ENCODE measurements at regions not wholly inside any gene's neighbourhood (a gene's known extent, or its start where the extent isn't known, plus 50 kb on each side); places are given as distances from the start of the nearest gene placed in this dataset.

DNA sequence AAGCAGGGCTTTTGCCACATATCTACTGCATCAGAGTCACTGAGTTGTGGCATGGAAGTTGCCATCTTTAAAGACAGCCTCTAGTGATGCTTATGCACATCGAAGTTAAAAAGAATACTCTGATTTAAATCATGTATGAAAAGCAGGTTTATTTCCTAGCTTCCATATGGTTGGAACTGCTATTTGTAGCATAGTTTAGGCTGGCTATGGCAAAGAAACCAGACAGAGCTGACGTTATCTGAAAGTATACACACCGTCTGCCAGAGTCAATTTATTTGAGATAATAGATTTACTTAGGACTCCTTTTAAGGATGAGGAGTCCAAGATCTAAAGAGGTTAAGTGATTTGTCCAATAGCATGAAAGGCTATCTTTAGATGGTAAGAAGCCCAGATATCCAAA, 536.9 kb upstream of the ADGRL4 start:
- Histone ChIP-seq H3K4me3 (ENCODE audit: low read length) (no peak overlapping the region), H3K36me3 (ENCODE audit: control insufficient read depth, low read depth, low read length) (no peaks in the 10 kb centered on the region), H3K9me3 (ENCODE audit: control insufficient read depth, low read depth, low read length) (no peaks in the 10 kb centered on the region), H3K4me1 (ENCODE audit: control insufficient read depth, low read depth, low read length) (no peaks in the 10 kb centered on the region), H3K9ac (ENCODE audit: low read length) (no peak overlapping the region), H3K27ac (ENCODE audit: low read length) (no peak overlapping the region), H3K27me3 (ENCODE audit: control insufficient read depth, insufficient read depth, low read length) (no peaks in the 10 kb centered on the region)

GRCh38 chr1:79539001-79539400, 532.5 kb upstream of the ADGRL4 start:
- no peak overlapping the region for H3K9ac ChIP-seq (ENCODE audit: low read length)
- no peak overlapping the region for H3K4me3 ChIP-seq (ENCODE audit: low read length)
- H3K4me1 ChIP-seq (ENCODE audit: control insufficient read depth, low read depth, low read length): no peaks in the 10 kb centered on the region
- H3K36me3 ChIP-seq (ENCODE audit: control insufficient read depth, low read depth, low read length): no peaks in the 10 kb centered on the region
- no peaks in the 10 kb centered on the region for H3K9me3 ChIP-seq (ENCODE audit: control insufficient read depth, low read depth, low read length)
- H3K27ac ChIP-seq (ENCODE audit: low read length): no peak overlapping the region
- no peaks in the 10 kb centered on the region for H3K27me3 ChIP-seq (ENCODE audit: control insufficient read depth, insufficient read depth, low read length)

GRCh38 chr1:79532555-79532954, 526.0 kb upstream of the ADGRL4 start:
- no peak overlapping the region for H3K4me3 ChIP-seq (ENCODE audit: low read length)
- H3K27me3 ChIP-seq (ENCODE audit: control insufficient read depth, insufficient read depth, low read length): no peaks in the 10 kb centered on the region
- no peaks in the 10 kb centered on the region for H3K36me3 ChIP-seq (ENCODE audit: control insufficient read depth, low read depth, low read length)
- no peak overlapping the region for H3K27ac ChIP-seq (ENCODE audit: low read length)
- H3K9ac ChIP-seq (ENCODE audit: low read length): no peak overlapping the region
- no peaks in the 10 kb centered on the region for H3K4me1 ChIP-seq (ENCODE audit: control insufficient read depth, low read depth, low read length)
- H3K9me3 ChIP-seq (ENCODE audit: control insufficient read depth, low read depth, low read length): no peaks in the 10 kb centered on the region

GRCh38 chr1:79531790-79532189, 525.3 kb upstream of the ADGRL4 start:
- no peaks in the 10 kb centered on the region for H3K36me3 ChIP-seq (ENCODE audit: control insufficient read depth, low read depth, low read length)
- no peaks in the 10 kb centered on the region for H3K9me3 ChIP-seq (ENCODE audit: control insufficient read depth, low read depth, low read length)
- no peaks in the 10 kb centered on the region for H3K4me1 ChIP-seq (ENCODE audit: control insufficient read depth, low read depth, low read length)
- H3K27me3 ChIP-seq (ENCODE audit: control insufficient read depth, insufficient read depth, low read length): no peaks in the 10 kb centered on the region
- H3K4me3 ChIP-seq (ENCODE audit: low read length): no peak overlapping the region
- H3K27ac ChIP-seq (ENCODE audit: low read length): no peak overlapping the region
- H3K9ac ChIP-seq (ENCODE audit: low read length): no peak overlapping the region

DNA sequence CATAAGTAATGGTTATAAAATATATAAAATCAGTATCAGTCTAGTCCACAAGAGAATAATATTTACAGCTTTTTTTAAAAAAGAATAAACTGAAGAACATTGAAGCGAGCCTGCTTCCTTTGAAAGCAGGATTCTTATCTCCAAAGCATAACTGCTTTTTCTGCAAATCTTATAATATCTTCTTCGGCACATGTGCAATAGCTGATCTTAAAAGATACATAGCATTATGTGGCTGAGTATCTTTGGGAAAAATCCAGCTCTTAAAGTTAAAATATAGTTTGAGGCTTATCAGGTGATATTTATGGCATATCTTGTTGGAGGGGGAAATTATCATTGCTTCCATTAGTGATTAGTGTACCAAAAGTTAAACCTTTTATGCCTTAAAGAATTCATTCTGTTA, 523.9 kb upstream of the ADGRL4 start:
- no peak overlapping the region for H3K4me3 ChIP-seq (ENCODE audit: low read length)
- H3K36me3 ChIP-seq (ENCODE audit: control insufficient read depth, low read depth, low read length): no peaks in the 10 kb centered on the region
- no peaks in the 10 kb centered on the region for H3K9me3 ChIP-seq (ENCODE audit: control insufficient read depth, low read depth, low read length)
- no peak overlapping the region for H3K27ac ChIP-seq (ENCODE audit: low read length)
- H3K4me1 ChIP-seq (ENCODE audit: control insufficient read depth, low read depth, low read length): no peaks in the 10 kb centered on the region
- no peaks in the 10 kb centered on the region for H3K27me3 ChIP-seq (ENCODE audit: control insufficient read depth, insufficient read depth, low read length)
- no peak overlapping the region for H3K9ac ChIP-seq (ENCODE audit: low read length)

- H3K9ac ChIP-seq (ENCODE audit: low read length): no peak overlapping the region
- H3K27ac ChIP-seq (ENCODE audit: low read length): no peak overlapping the region
- no peak overlapping the region for H3K4me3 ChIP-seq (ENCODE audit: low read length)
- no peaks in the 10 kb centered on the region for H3K9me3 ChIP-seq (ENCODE audit: control insufficient read depth, low read depth, low read length)
- no peaks in the 10 kb centered on the region for H3K36me3 ChIP-seq (ENCODE audit: control insufficient read depth, low read depth, low read length)
- no peaks in the 10 kb centered on the region for H3K4me1 ChIP-seq (ENCODE audit: control insufficient read depth, low read depth, low read length)
- no peaks in the 10 kb centered on the region for H3K27me3 ChIP-seq (ENCODE audit: control insufficient read depth, insufficient read depth, low read length)
Measured at GRCh38 chr1:79530055-79530454, 523.5 kb upstream of the ADGRL4 start.

DNA sequence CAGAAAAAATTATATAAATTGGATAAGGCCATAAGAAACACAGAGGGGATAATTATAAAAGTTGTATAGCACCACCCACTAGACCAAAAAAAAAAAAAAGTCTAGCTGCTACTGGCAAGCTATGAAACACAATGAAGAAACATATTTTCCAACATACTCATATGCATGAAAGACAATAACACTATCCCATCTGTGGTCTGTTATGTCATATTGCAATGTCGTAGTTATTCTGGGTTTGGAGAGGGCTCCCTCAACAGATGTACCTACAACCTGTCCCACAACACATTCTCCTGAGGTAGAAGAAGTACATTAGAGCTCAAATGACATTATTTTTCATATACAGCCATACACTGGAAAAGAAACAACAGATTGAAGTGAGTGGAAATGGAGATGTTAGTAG, 517.6 kb upstream of the ADGRL4 start:
- Histone ChIP-seq H3K36me3 (ENCODE audit: control insufficient read depth, low read depth, low read length) (no peaks in the 10 kb centered on the region), H3K4me3 (ENCODE audit: low read length) (no peak overlapping the region), H3K27ac (ENCODE audit: low read length) (no peak overlapping the region), H3K27me3 (ENCODE audit: control insufficient read depth, insufficient read depth, low read length) (no peaks in the 10 kb centered on the region), H3K4me1 (ENCODE audit: control insufficient read depth, low read depth, low read length) (no peaks in the 10 kb centered on the region), H3K9me3 (ENCODE audit: control insufficient read depth, low read depth, low read length) (no peaks in the 10 kb centered on the region), H3K9ac (ENCODE audit: low read length) (no peak overlapping the region)

GRCh38 chr1:79519084-79519760, 512.7 kb upstream of the ADGRL4 start:
- Histone ChIP-seq H3K4me1 (ENCODE audit: control insufficient read depth, low read depth, low read length) (no peaks in the 10 kb centered on the region), H3K36me3 (ENCODE audit: control insufficient read depth, low read depth, low read length) (no peaks in the 10 kb centered on the region), H3K9me3 (ENCODE audit: control insufficient read depth, low read depth, low read length) (no peaks in the 10 kb centered on the region), H3K9ac (ENCODE audit: low read length) (no peak overlapping the region), H3K4me3 (ENCODE audit: low read length) (no peak overlapping the region), H3K27me3 (ENCODE audit: control insufficient read depth, insufficient read depth, low read length) (no peaks in the 10 kb centered on the region), H3K27ac (ENCODE audit: low read length) (no peak overlapping the region)

DNA sequence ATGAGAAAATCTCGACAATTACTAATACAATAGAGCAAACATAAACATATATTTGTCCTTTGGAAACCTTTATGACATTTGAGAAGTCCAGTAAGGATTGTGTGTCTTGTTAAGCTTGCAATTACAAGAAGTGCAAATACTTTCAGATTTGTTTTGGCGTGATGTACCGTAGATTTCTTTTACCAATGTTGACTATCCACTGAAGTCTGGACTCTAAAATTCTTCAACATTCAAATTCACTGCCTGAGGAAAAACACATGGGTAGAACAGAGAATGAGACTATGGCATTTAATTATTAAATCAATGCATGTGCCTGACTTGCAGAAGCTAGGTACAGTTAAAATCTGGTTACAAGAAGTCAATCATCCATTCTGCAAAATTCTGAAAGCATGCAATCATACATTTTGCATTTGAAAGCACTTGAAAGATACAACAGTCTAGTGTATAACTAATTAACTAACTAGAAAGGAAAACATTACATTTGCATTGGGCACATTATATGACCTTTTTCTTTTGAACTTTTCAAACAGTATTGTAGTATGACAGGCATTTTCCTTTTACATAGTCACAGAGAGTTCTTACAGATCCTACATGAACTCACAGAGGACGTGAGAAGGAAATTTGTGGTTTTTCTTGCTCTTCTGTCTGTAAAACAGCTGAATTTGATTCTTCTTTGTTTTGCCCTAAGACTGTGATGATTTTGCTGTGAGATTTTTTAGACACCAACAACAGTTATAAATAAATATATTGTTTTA, 511.1 kb upstream of the ADGRL4 start:
- no peaks in the 10 kb centered on the region for H3K36me3 ChIP-seq (ENCODE audit: control insufficient read depth, low read depth, low read length)
- H3K9ac ChIP-seq (ENCODE audit: low read length): no peak overlapping the region
- no peaks in the 10 kb centered on the region for H3K27me3 ChIP-seq (ENCODE audit: control insufficient read depth, insufficient read depth, low read length)
- H3K4me1 ChIP-seq (ENCODE audit: control insufficient read depth, low read depth, low read length): no peaks in the 10 kb centered on the region
- H3K27ac ChIP-seq (ENCODE audit: low read length): no peak overlapping the region
- no peaks in the 10 kb centered on the region for H3K9me3 ChIP-seq (ENCODE audit: control insufficient read depth, low read depth, low read length)
- H3K4me3 ChIP-seq (ENCODE audit: low read length): no peak overlapping the region

DNA sequence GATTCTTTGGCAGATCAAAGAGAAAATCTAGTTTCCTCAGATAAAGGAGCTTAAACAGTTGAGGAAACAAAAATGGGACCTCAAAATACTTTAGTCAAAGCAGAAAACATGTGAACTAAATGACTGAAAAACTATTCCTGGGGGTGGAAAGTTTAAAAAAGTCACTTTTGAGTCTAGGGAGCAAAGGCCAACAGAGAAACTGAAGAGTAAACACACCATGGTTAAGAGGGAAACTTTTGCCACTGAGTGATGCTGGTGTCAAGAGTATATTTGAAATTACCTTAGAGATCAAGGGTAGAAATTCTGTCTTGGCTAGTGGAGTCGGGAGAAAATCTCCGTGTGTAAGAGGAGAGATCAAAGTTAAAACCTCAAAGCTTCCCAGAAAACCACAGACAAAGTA, 501.2 kb upstream of the ADGRL4 start:
- H3K27ac ChIP-seq (ENCODE audit: low read length): no peak overlapping the region
- no peaks in the 10 kb centered on the region for H3K9me3 ChIP-seq (ENCODE audit: control insufficient read depth, low read depth, low read length)
- no peaks in the 10 kb centered on the region for H3K27me3 ChIP-seq (ENCODE audit: control insufficient read depth, insufficient read depth, low read length)
- no peaks in the 10 kb centered on the region for H3K36me3 ChIP-seq (ENCODE audit: control insufficient read depth, low read depth, low read length)
- H3K4me3 ChIP-seq (ENCODE audit: low read length): no peak overlapping the region
- H3K4me1 ChIP-seq (ENCODE audit: control insufficient read depth, low read depth, low read length): no peaks in the 10 kb centered on the region
- H3K9ac ChIP-seq (ENCODE audit: low read length): no peak overlapping the region

GRCh38 chr1:79501153-79501552, 494.6 kb upstream of the ADGRL4 start:
- H3K4me3 ChIP-seq (ENCODE audit: low read length): no peak overlapping the region
- no peak overlapping the region for H3K27ac ChIP-seq (ENCODE audit: low read length)
- no peaks in the 10 kb centered on the region for H3K9me3 ChIP-seq (ENCODE audit: control insufficient read depth, low read depth, low read length)
- no peaks in the 10 kb centered on the region for H3K4me1 ChIP-seq (ENCODE audit: control insufficient read depth, low read depth, low read length)
- no peaks in the 10 kb centered on the region for H3K36me3 ChIP-seq (ENCODE audit: control insufficient read depth, low read depth, low read length)
- no peaks in the 10 kb centered on the region for H3K27me3 ChIP-seq (ENCODE audit: control insufficient read depth, insufficient read depth, low read length)
- H3K9ac ChIP-seq (ENCODE audit: low read length): no peak overlapping the region

GRCh38 chr1:79499541-79499940, 493.0 kb upstream of the ADGRL4 start:
- H3K27me3 ChIP-seq (ENCODE audit: control insufficient read depth, insufficient read depth, low read length): no peaks in the 10 kb centered on the region
- peaks cover 3% of the 10 kb centered on the region for H3K4me1 ChIP-seq (ENCODE audit: control insufficient read depth, low read depth, low read length)

More at GRCh38 chr1:79499541-79499940, 493.0 kb upstream of the ADGRL4 start:
- no peak overlapping the region for H3K4me3 ChIP-seq (ENCODE audit: low read length)
- no peak overlapping the region for H3K9ac ChIP-seq (ENCODE audit: low read length)
- no peaks in the 10 kb centered on the region for H3K9me3 ChIP-seq (ENCODE audit: control insufficient read depth, low read depth, low read length)
- no peak overlapping the region for H3K27ac ChIP-seq (ENCODE audit: low read length)
- H3K36me3 ChIP-seq (ENCODE audit: control insufficient read depth, low read depth, low read length): no peaks in the 10 kb centered on the region

All from iPS-18a (cell line).